GM12878 (cell line): ENCODE measurements at regions not wholly inside any gene's neighbourhood (a gene's known extent, or its start where the extent isn't known, plus 50 kb on each side); places are given as distances from the start of the nearest gene placed in this dataset.

Experiments used
- ATAC-seq: fragments of 200-7000 bp; cut with Tn5 transposase; 3 replicates; pipeline ENCODE4 v1.9.1; 2020; ENCODE audit warnings: mild to moderate bottlenecking, moderate library complexity
- BruUV-seq: library from RNA; stranded (reverse); fragments of 400-500 nt; replicated peaks from 2 replicates; lab custom pipeline; 2021; lab: Mats Ljungman, UMichigan
- CTCF ChIA-PET: fragments of 300-600 bp; sonication (Branson Sonifier 250); formaldehyde crosslinking; extraction: SDS; loops from one replicate; lab custom pipeline; 2021; ENCODE audit warnings: inconsistent platforms; lab: Yijun Ruan, JAX
- POLR2A ChIA-PET: fragments of 350-600 bp; formaldehyde crosslinking; extraction: SDS; loops from one replicate; lab custom pipeline; 2021; ENCODE audit warnings: inconsistent platforms; lab: Charles Lee
- RAD21 ChIA-PET: fragments of 300-600 bp; sonication (Branson Sonifier 250); formaldehyde crosslinking; loops from one replicate; lab custom pipeline; 2023; ENCODE audit warnings: antibody characterized with exemption; ENCODE audit not compliant: unreplicated experiment; lab: Charles Lee
- SMC1A ChIA-PET: fragments of 300-600 bp; sonication (Branson Sonifier 250); formaldehyde crosslinking; loops from one replicate; lab custom pipeline; 2023; ENCODE audit not compliant: unreplicated experiment, uncharacterized antibody; lab: Charles Lee
- DNase-seq: peaks from one replicate; pipeline ENCODE4 v3.0.0-alpha.2; 2011; ENCODE audit warnings: low read depth, low spot score
- FAIRE-seq: peaks from 3 replicates; lab custom pipeline; 2011; peaks lifted over from hg19 to GRCh38; lab: Jason Lieb, UNC
- H2AFZ ChIP-seq: 2 replicates; pipeline ENCODE4 v1.6.0; 2011; ENCODE audit warnings: low read depth, low read length, control low read depth; ENCODE audit not compliant: control insufficient read depth
- H3K27ac ChIP-seq: 2 replicates; pipeline ENCODE4 v1.5.1; 2011; ENCODE audit warnings: control low read depth; ENCODE audit not compliant: control insufficient read depth, insufficient read depth
- H3K27me3 ChIP-seq, 2 experiments: replicated peaks in 1 of 2; 2 replicates each; pipeline versions ENCODE4 v1.6.0 to v1.6.1; 2011; ENCODE audit warnings: low read length in 1 of 2; ENCODE audit not compliant: control insufficient read depth in 2 of 2, insufficient read depth in 2 of 2
- H3K36me3 ChIP-seq, 2 experiments: 2 replicates each; pipeline ENCODE4 v1.5.1; 2011; ENCODE audit warnings: low read length in 1 of 2; ENCODE audit not compliant: control insufficient read depth in 2 of 2, insufficient read depth in 2 of 2
- H3K4me1 ChIP-seq: 2 replicates; pipeline ENCODE4 v1.6.1; 2011; ENCODE audit warnings: mild to moderate bottlenecking, low read length, moderate library complexity, mixed read lengths; ENCODE audit not compliant: control insufficient read depth, insufficient read depth
- H3K4me2 ChIP-seq: 2 replicates; pipeline ENCODE4 v1.6.0; 2011; ENCODE audit warnings: control low read depth; ENCODE audit not compliant: control insufficient read depth, insufficient read depth
- H3K4me3 ChIP-seq: fragments of 200-600 bp; sonication (generic); 2 replicates; pipeline ENCODE4 v1.5.1; 2016
- H3K79me2 ChIP-seq: 2 replicates; pipeline ENCODE4 v1.6.0; 2011; ENCODE audit warnings: low read length; ENCODE audit not compliant: control insufficient read depth, insufficient read depth
- H3K9ac ChIP-seq: 2 replicates; pipeline ENCODE4 v1.8.0; 2011; ENCODE audit warnings: low read length, control low read depth, mixed read lengths; ENCODE audit not compliant: control insufficient read depth, insufficient read depth
- H3K9me3 ChIP-seq: replicated peaks from 3 replicates; pipeline ENCODE4 v1.5.1; 2011; ENCODE audit warnings: mild to moderate bottlenecking, low read length; ENCODE audit not compliant: control insufficient read depth, insufficient read depth
- H4K20me1 ChIP-seq: 2 replicates; pipeline ENCODE4 v1.6.0; 2011; ENCODE audit not compliant: control insufficient read depth, insufficient read depth
- HCFC1 ChIP-seq: fragments of 150-350 bp; IDR thresholded peaks from 2 replicates; pipeline ENCODE4 v1.6.1; 2014; ENCODE audit warnings: low read length
- HDGF ChIP-seq: fragments of 450-650 bp; IDR thresholded peaks from 2 replicates; pipeline ENCODE4 v1.6.1; 2016; ENCODE audit warnings: antibody characterized with exemption
- PAX8 ChIP-seq: fragments of 450-650 bp; IDR thresholded peaks from 2 replicates; pipeline ENCODE4 v1.6.1; 2017; ENCODE audit warnings: mild to moderate bottlenecking, moderate library complexity
- PRDM15 ChIP-seq: fragments of 450-650 bp; formaldehyde crosslinking; IDR thresholded peaks from 2 replicates; pipeline ENCODE4 v1.4.0; 2020; ENCODE audit warnings: mild to moderate bottlenecking, moderate library complexity
- SREBF1 ChIP-seq: IDR thresholded peaks from 2 replicates; pipeline ENCODE4 v1.6.1; 2012; ENCODE audit warnings: mild to moderate bottlenecking, low read length
- ZNF622 ChIP-seq: fragments of 450-650 bp; IDR thresholded peaks from 2 replicates; pipeline ENCODE4 v1.6.1; 2017; ENCODE audit warnings: mild to moderate bottlenecking, inconsistent platforms
- WGBS: methylation state at CpG from one replicate; pipeline ENCODE4 v1.1.6; 2016; ENCODE audit warnings: low lambda C conversion rate; ENCODE audit not compliant: insufficient replicate concordance, insufficient coverage; ENCODE audit errors: missing lambda C conversion rate; 5-methylcytosine and 5-hydroxymethylcytosine counted together
- in situ Hi-C: fragments of 300-500 bp; cut with MboI; formaldehyde crosslinking; loops from 9 replicates; pipeline ENCODE4 v1.14.3; 2018; ENCODE audit warnings: mixed read lengths
- intact Hi-C: fragments of 100-400 bp; cut with micrococcal nuclease; formaldehyde crosslinking; loops from one replicate; pipeline ENCODE4 v1.14.2; 2022; ENCODE audit not compliant: unreplicated experiment
- TF ChIP-seq, protein P1 (sequence below): fragments of 450-650 bp; IDR thresholded peaks from 2 replicates; pipeline ENCODE4 v1.6.1; 2018; ENCODE audit warnings: mild to moderate bottlenecking, low read depth, moderate library complexity; ENCODE audit not compliant: partially characterized antibody
- TF ChIP-seq, protein P2 (sequence below): IDR thresholded peaks from 2 replicates; pipeline ENCODE4 v1.6.1; 2012; ENCODE audit warnings: low read length, inconsistent platforms
- TF ChIP-seq, protein P3 (sequence below): fragments of 450-650 bp; IDR thresholded peaks from 2 replicates; pipeline ENCODE4 v1.6.1; 2014; ENCODE audit warnings: mild to moderate bottlenecking

- ATAC-seq (no peak), FAIRE-seq (no peak), DNase-seq (no peak)
- 21% methylated on average over 2 of the region's 2 CpGs for WGBS
- SMC1A ChIA-PET: interaction anchor here (1.4 to 2.3 kb wide), 2 partner anchors 9 to 19 kb away, joined by 3 to 8 read pairs; no protein-coding TSS in a partner anchor
- H3K4me1 ChIP-seq: no peaks in the 10 kb centered on the region
- no peaks in the 10 kb centered on the region for H3K9me3 ChIP-seq
- no peak overlapping the region for H3K4me3 ChIP-seq
- H2AFZ ChIP-seq: no peak overlapping the region
- intact Hi-C loops: no loop called here
- CTCF ChIA-PET: no interaction called here
- H3K27ac ChIP-seq: no peak overlapping the region
- no TSS peak for BruUV-seq
- TF ChIP-seq PRDM15 (CRISPR knock-in tag): no peak
- TF ChIP-seq, protein P1, sequence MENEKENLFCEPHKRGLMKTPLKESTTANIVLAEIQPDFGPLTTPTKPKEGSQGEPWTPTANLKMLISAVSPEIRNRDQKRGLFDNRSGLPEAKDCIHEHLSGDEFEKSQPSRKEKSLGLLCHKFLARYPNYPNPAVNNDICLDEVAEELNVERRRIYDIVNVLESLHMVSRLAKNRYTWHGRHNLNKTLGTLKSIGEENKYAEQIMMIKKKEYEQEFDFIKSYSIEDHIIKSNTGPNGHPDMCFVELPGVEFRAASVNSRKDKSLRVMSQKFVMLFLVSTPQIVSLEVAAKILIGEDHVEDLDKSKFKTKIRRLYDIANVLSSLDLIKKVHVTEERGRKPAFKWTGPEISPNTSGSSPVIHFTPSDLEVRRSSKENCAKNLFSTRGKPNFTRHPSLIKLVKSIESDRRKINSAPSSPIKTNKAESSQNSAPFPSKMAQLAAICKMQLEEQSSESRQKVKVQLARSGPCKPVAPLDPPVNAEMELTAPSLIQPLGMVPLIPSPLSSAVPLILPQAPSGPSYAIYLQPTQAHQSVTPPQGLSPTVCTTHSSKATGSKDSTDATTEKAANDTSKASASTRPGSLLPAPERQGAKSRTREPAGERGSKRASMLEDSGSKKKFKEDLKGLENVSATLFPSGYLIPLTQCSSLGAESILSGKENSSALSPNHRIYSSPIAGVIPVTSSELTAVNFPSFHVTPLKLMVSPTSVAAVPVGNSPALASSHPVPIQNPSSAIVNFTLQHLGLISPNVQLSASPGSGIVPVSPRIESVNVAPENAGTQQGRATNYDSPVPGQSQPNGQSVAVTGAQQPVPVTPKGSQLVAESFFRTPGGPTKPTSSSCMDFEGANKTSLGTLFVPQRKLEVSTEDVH: no peak
- TF ChIP-seq, protein P2, sequence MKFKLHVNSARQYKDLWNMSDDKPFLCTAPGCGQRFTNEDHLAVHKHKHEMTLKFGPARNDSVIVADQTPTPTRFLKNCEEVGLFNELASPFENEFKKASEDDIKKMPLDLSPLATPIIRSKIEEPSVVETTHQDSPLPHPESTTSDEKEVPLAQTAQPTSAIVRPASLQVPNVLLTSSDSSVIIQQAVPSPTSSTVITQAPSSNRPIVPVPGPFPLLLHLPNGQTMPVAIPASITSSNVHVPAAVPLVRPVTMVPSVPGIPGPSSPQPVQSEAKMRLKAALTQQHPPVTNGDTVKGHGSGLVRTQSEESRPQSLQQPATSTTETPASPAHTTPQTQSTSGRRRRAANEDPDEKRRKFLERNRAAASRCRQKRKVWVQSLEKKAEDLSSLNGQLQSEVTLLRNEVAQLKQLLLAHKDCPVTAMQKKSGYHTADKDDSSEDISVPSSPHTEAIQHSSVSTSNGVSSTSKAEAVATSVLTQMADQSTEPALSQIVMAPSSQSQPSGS: no peak
- TF ChIP-seq HCFC1: no peak
- TF ChIP-seq ZNF622: no peak
- TF ChIP-seq, protein P3, sequence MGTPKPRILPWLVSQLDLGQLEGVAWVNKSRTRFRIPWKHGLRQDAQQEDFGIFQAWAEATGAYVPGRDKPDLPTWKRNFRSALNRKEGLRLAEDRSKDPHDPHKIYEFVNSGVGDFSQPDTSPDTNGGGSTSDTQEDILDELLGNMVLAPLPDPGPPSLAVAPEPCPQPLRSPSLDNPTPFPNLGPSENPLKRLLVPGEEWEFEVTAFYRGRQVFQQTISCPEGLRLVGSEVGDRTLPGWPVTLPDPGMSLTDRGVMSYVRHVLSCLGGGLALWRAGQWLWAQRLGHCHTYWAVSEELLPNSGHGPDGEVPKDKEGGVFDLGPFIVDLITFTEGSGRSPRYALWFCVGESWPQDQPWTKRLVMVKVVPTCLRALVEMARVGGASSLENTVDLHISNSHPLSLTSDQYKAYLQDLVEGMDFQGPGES: no peak
- no peak for TF ChIP-seq HDGF
- TF ChIP-seq PAX8: no peak
- no peak for TF ChIP-seq SREBF1
- no peaks in the 10 kb centered on the region for H3K27me3 ChIP-seq
- H3K36me3 ChIP-seq: no peaks in the 10 kb centered on the region
- H3K79me2 ChIP-seq: no peaks in the 10 kb centered on the region
- no peaks in the 10 kb centered on the region for H4K20me1 ChIP-seq
- POLR2A ChIA-PET: no interaction called here
- in situ Hi-C loops: no loop called here
- no peak overlapping the region for H3K9ac ChIP-seq
- H3K4me2 ChIP-seq: no peak overlapping the region
- RAD21 ChIA-PET: no interaction called here
Measured at GRCh38 chr9:10875752-10876151, 262.9 kb upstream of the PTPRD start.
